ENCODE measurements at regions not wholly inside any gene's neighbourhood (a gene's known extent, or its start where the extent isn't known, plus 50 kb on each side); places are given as distances from the start of the nearest gene placed in this dataset.
"Not testable (repeated sequence)": the region's sequence is repeated elsewhere in the genome, so short reads cannot be mapped to it uniquely, and the experiment has no call there.

GRCh38 chr10:52992567-52992966, 220.0 kb upstream of the MBL2 start:
- FAIRE-seq = no peak

- FAIRE-seq = no peak
Measured at GRCh38 chr10:52988923-52989322, 216.3 kb upstream of the MBL2 start.

- no peak for FAIRE-seq
Measured at GRCh38 chr10:52986125-52986524, 213.5 kb upstream of the MBL2 start.

- FAIRE-seq = no peak
Measured at GRCh38 chr10:52984169-52984568, 211.6 kb upstream of the MBL2 start.

- no peak for FAIRE-seq
Measured at GRCh38 chr10:52979295-52979990, 206.9 kb upstream of the MBL2 start.

- FAIRE-seq = no peak
Measured at GRCh38 chr10:52977581-52977980, 205.0 kb upstream of the MBL2 start.

GRCh38 chr10:52967806-52968795, 195.5 kb upstream of the MBL2 start:
- no peak for FAIRE-seq

- FAIRE-seq = no peak
Measured at GRCh38 chr10:52966904-52967303, 194.3 kb upstream of the MBL2 start.

GRCh38 chr10:52965938-52966401, 193.4 kb upstream of the MBL2 start:
- no peak for FAIRE-seq

GRCh38 chr10:52965509-52965908, 192.9 kb upstream of the MBL2 start:
- no peak for FAIRE-seq

- no peak for FAIRE-seq
Measured at GRCh38 chr10:52961323-52961722, 188.7 kb upstream of the MBL2 start.

- no peak for FAIRE-seq
Measured at GRCh38 chr10:52959810-52960209, 187.2 kb upstream of the MBL2 start.

- FAIRE-seq = no peak
Measured at GRCh38 chr10:52956861-52957260, 184.3 kb upstream of the MBL2 start.

GRCh38 chr10:52956461-52956860, 183.9 kb upstream of the MBL2 start:
- no peak for FAIRE-seq

GRCh38 chr10:52955337-52955736, 182.8 kb upstream of the MBL2 start:
- no peak for FAIRE-seq

GRCh38 chr10:52954407-52954806, 181.8 kb upstream of the MBL2 start:
- FAIRE-seq = no peak

GRCh38 chr10:52952391-52953055, 179.9 kb upstream of the MBL2 start:
- FAIRE-seq = no peak

GRCh38 chr10:52951824-52952223, 179.2 kb upstream of the MBL2 start:
- FAIRE-seq = no peak

- no peak for FAIRE-seq
Measured at GRCh38 chr10:52950578-52950977, 178.0 kb upstream of the MBL2 start.

GRCh38 chr10:52949899-52950298, 177.3 kb upstream of the MBL2 start:
- FAIRE-seq = no peak

- no peak for FAIRE-seq
Measured at GRCh38 chr10:52946486-52946885, 173.9 kb upstream of the MBL2 start.

- FAIRE-seq = not testable (repeated sequence)
Measured at GRCh38 chr10:52945521-52945920, 172.9 kb upstream of the MBL2 start.

- no peak for FAIRE-seq
Measured at GRCh38 chr10:52940921-52941320, 168.3 kb upstream of the MBL2 start.

Data from A204.1 (cell line).